RPMI7951 (cell line): ENCODE measurements at regions not wholly inside any gene's neighbourhood (a gene's known extent, or its start where the extent isn't known, plus 50 kb on each side); places are given as distances from the start of the nearest gene placed in this dataset.
"Not testable (repeated sequence)": the region's sequence is repeated elsewhere in the genome, so short reads cannot be mapped to it uniquely, and the experiment has no call there.

Source experiments
- DNase-seq: peaks from one replicate; pipeline ENCODE4 v3.0.0-alpha.2; 2012; ENCODE audit warnings: low read depth

DNA sequence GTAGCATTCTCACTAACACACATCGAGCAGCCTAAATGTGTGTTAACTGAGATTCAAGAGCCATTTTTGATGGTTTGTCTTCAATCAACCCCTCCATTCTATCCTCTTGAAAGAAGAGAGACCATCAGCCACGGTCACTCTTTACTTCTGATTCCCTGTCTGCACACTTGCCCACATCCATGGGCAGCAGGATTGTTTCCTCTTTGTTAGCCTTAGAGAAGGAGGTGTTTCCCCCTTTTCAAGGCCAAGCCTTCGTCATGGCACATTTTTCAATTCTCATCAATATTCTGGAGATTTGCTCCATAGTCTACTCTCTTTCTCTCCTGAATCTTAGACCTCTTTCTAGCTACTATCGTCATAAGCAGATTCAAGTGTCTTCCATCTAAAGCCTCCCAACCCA is 522.4 kb upstream of the NAALADL2 start:
- no peak for DNase-seq

DNA sequence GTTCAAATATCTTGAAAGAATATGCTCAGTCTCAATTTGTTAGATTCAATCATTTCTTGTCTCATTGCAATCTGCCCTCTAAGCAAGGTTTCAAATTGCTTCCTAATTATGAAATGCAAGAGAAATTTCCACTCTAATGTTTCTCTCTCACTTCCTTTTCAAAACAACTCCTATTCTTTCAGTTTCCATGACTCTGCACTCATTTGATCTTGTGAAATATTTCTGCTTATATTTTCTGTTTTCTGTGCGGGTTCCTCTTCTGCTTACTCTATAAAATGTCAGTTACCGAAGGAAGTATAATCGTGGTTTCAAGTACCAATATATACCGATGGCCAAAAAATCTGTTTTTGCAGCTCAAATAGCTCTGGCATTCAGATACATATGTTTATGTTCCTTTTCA is 521.9 kb upstream of the NAALADL2 start:
- DNase-seq = no peak

DNA sequence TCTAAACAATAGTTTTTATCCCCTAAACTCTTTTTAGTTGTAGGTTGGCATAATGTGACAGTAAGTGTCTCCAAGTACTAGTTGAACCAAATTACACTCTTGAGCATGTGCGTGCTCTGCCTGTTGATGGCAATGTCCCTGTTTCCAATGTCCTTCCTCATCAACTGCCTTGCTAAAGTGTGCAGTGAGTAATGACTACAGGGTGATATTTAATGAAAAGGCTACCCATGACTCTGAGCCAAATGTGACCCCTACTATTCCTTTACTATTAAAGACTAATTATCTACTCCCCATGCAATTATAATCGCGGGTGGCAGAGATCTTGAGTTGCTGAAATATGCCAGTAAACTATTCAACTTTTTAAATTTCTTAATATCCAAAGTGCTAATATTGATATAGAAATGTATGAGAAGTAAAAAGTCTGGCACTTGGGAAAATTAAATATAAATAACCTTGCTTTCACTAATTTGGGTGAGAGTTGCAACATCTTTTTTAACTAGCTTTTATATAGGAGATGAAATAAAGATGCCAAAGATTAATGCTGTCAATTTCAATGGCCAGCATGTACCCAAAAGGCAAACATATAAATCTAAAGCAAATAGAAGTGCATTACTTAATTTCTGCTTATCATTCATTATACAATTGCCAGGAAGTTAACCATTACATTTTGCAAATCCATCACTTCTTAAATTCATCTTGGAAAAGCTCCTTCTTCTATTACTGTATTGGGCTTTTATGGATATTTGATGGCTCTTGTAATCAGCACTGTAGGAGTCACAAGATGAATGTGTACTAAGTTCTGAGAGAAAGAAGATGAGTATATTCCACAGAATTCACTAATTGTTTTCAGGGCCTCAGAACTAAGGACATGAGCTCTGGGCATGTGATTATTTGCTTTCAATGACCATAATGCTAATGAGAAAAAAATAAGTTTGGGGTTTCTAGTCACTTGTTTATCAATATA is 518.2 kb upstream of the NAALADL2 start:
- no peak for DNase-seq

DNA sequence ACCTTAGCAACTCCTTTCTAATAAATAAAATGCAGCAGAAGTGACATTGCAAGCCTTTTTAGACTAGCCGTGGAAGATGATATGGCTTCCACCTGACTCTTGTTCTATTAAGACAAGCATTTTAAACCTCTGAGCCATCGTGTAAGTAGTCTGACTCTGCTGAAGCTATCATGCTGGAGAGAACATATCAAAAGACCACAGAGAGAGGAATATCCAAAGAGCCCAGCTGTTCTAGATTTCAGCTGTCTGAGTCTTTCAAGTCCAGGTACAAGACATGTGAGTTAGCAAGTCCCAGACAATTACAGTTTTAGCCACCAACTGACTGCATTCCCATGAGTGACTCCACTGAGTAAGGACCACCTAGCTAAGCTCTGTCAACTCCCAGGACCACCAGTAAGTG is 517.0 kb upstream of the NAALADL2 start:
- DNase-seq = no peak

DNA sequence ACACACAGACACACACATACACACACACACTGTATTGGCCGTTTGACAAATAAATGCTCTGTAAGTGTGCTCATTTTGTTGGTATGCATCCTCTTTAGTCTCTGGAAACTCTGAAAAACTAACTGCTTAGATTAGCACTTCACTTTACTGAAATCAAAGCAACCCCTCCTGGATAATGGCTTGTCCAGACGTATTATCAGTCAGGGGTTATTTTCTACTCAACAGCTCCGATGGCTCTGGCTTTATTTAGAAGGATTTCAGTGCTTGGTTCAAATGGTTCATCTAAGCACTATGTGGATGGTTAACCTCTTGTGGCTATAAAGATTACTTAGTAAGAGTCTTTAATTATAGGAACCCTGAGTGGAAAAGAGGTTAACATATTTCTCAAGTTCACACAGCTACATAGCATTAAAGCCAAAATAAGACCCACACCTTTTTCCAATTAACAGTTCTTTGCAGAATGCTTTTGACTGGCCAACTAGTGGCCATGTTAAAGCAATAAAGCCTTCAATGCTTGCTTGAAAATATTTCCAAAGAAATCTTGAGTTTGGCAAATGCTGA is 516.1 kb upstream of the NAALADL2 start:
- no peak for DNase-seq

DNA sequence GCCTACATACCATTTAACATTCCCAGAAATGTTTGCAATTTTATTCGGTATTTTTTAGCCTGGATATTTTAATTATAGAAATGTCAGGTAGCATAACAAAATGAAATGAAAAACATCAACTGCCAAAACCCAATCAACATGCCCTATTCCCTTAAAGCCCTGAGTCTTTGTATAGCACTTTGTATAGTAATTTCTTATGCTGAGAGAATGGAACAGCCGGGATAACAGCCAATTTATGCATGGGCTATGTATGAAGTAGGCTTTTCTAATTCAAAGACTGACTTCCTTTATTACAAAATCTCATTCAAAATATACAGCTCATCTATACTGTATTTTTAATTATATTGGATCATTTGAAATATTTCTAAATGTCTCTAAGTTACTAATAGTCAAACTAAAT is 513.0 kb upstream of the NAALADL2 start:
- no peak for DNase-seq

DNA sequence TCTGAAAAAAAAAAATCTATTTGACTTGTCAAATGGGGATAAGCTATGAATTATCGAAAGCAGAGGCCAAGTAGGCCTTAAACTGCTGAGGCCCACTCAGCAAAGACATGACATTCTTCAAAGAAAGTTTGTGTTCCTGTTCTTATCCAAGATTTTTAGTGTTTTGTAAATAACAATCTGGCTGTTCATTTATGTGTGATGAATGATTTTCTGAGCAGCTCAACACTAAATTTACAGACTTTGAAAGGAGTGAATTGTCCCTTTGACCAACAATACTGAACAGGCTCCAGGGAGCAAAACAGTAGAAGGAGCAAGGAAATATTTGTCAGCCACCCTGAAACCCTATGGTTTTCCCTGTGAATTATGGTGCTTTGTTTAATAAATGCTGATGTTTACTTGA is 512.6 kb upstream of the NAALADL2 start:
- DNase-seq = no peak

DNA sequence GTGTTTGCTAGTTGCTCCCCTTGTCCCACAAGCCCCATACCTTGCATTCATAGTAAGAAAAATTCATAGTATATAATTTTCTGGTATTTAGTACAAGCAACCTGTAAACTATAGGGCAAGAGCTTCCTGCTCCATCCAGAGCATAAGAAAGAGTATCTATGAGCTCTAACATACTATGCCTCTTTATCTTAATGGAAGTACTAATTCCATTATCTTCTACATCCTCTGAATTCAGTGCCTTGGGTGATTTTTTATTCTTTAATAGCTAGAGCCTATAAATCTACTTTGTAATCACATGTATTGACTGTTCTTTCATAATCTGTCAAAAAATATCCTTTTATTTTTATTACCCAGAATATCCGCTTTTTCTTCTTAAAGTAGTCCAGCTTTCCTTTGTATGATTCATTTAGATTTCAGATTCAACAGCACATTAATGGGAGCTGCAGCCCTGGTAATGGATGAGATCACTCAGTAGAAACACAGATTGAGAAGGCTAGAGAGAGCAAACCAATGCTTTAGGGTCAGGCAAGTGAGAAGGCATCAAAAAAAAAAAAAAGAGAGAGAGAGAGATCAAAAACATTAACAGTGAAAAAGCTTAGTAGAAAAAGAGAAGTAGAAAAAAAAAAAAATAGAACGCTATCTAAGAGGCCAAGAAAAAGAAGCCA is 511.5 kb upstream of the NAALADL2 start:
- no peak for DNase-seq

DNA sequence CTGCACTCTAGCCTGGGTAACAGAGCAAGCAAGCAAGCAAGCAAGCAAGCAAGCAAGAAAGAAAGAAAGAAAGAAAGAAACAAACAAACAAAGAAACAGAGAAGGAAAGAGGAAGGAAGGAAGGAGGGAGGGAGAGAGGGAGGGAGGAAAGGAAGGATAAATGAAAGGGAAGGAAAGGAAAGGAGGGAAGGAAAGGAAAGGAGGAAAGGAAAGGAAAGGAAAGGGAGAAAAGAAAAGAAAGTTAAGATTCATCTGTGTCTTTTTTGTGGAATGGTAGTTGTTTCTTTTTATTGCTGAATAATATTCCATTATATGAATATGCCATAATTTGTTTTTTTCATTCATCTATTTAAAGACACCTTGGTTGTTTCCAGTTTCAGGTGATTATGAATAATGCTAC is 506.9 kb upstream of the NAALADL2 start:
- no peak for DNase-seq

DNA sequence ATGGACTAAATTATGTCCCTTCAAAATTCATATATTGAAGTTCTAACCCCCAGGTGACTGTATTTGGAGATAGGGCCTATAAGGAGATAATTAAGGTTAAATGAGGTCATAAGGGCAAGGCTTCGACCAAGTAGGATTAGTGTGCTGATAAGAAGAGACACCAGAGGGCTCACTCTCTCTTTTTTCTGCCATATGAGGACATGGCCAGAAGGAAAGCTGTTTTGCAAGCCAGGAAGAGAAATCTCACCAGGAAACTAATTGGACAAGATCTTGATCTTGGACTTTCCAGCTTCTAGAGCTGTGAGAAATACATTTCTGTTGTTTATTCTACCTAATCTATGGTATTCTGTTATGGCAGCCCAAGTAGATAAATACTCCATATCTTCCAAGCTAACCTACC is 503.6 kb upstream of the NAALADL2 start:
- DNase-seq = peak; percentile 20

DNA sequence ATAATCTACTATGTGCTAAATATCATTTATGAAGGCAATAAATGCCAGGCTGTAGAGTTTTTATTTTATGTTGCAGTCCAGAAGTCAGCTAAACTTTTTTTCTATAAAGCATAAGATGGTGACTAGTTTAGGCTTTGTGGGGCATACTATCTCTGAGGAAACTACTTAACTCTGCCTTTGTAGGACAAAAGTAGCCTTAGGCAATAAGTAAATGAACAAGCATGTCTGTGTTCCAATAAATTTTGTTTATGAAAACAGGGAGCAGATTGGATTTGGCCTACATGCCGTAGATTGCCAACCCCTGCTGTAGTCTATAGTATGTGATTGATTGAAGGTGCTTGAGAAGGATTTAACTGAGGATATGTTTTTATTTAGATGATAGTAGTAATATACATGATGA is 502.5 kb upstream of the NAALADL2 start:
- DNase-seq = peak; percentile 13

DNA sequence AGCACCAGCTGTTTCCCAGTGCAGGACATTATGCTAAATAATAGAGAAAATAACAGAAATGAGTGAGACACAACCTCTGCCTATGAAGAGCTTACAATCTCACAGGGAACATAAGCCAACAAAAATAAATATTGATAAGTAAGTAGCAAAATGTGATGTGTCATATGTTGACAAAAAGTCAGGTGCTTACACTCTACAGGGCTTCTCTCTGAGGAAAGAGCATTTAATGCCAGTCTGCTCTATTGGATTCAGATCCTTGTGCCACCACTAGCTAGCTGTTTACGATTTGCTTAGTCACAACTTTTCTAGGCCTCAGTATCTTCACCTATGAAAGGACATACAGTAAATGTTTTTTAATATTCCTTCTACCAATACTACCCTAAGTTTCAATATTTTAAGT is 500.9 kb upstream of the NAALADL2 start:
- DNase-seq = no peak

DNA sequence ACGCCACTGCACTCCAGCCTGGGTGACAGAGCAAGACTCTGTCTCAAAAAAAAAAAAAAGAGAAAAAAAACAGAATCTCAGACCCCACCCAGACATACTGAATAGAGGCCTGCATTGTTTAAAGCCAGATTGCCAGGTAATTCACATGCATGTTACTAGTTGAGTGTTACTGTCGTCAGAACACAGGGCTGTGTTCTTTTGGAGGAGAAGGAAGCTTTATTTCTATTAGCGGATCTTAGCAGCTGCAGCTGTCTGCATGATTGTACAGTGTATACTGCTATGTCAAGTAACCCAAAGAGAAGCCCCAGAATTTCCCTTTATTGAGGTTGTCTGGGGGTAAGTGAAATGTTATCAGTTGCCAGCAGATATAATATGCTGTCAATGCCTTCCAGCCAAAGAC is 496.6 kb upstream of the NAALADL2 start:
- DNase-seq = no peak

DNA sequence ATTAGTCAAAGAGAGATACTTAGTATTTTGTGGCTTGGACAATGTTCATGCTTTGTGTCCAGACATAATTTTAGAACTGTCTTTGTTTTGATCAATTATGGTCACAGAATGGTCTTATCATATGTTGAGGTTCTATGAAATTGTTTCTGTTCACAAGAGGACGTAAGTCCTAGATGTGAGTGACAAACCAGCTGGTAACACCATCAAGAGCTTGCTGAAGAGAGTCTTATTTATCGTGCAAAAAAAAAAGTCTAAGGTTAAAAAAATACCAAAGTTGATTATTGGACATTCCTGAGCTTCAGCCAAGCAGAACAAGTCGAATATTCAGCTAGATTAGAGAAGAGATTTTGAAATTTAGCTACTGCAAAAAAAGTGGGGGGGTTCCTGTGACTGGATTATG is 495.9 kb upstream of the NAALADL2 start:
- no peak for DNase-seq

DNA sequence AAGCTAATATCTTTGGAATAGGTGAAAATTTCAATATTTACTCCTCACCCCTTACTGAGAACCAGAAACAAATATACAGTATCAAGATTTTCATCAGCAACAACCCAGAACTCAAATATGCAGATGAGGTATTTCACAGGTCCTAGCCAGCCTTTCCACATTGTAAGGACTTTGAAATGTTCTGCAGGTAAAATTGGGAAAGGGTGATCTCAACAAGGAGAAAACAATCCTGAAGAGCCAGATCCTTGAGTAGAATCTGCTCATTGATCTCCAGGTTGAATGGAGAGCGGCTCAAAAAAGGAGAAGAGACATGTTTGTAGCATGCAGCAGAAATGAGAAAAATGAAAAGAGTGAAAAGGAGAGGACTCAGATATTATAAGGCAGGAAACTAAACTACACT is 493.3 kb upstream of the NAALADL2 start:
- no peak for DNase-seq

DNA sequence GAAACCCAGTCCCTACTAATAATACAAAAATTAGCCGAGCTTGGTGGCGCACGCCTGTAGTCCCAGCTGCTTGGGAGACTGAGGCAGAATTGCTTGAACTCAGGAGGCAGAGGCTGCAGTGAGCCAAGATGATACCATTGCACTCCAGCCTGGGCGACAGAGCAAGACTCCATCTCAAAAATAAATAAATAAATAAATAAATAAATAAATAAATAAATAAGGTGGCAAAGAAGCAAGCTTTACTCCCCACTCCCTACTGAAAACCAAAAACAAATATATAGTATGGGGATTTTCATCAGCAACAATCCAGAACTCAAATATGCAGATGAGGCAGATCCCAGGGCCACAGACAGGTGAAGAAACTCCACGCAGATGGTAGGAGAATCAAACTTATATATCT is 492.2 kb upstream of the NAALADL2 start:
- DNase-seq = not testable (repeated sequence)

DNA sequence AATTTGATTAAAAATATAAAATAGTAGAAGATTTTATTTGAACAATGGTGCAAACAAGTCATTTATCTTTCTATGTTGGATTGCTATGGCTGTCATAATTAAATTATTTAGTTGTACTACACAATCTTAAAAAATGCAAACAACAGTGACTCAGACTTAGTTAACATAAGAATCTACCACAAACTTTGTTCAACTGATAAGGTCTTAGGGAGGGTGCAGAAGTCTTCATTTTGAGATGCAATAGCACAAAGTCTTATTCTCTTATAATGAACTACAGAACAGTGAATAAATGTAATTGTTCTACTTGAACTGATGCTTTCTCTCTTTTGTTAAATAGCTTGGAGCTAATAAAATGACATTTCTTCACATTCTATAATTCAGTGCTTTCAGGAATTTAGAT is 482.8 kb upstream of the NAALADL2 start:
- no peak for DNase-seq

DNA sequence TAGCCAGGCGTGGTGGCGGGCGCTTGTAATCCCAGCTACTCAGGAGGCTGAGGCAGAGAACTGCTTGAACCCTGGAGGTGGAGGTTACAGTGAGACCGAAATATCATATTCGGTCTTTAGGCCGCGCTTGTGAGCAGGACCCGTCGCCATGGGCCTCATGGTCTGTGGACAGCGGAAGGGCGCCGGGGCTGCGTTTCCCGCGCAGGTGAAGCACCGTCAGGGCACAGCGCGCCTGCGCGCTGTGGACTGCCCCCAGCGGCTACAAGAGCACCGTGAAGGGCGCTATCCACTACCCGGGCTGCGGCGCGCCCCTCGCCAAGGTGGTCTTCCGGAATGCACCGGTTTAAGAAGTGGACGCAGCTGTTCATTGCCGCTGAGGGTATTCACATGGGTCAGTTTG is 482.0 kb upstream of the NAALADL2 start:
- no peak for DNase-seq

DNA sequence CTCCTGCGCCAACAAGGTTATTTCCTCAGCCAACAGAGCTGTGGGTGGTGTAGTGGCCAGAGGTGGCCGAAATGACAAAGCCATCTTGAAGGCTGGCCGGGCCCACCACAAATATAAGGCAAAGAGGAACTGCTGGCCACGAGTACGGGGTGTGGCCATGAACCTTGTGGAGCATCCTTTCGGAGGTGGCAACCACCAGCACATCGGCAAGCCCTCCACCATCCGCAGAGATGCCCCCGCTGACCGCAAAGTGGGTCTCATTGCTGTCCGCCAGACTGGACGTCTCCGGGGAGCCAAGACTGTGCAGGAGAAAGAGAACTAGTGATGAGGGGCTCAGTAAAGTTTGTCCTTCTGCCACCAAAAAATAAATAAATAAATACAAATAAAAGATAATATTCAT is 481.4 kb upstream of the NAALADL2 start:
- no peak for DNase-seq

DNA sequence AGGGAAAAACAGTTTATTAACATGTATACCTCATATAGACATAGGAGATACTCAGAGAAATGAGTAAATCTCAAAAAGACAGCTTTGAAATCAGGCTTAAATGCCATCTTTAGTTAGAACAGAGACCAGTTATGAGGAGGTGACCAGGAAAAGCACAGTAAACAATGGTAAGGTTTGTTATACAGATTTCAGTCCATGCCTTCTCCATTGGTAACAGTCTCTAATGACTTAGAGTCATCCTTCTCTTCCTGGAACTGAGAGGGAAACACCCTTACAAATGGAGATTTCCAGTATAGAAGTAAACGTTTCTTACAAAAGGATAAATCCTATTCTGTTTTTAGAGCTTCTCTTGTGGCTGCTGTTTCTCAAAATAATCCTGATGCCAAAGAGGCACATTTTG is 476.3 kb upstream of the NAALADL2 start:
- no peak for DNase-seq

DNA sequence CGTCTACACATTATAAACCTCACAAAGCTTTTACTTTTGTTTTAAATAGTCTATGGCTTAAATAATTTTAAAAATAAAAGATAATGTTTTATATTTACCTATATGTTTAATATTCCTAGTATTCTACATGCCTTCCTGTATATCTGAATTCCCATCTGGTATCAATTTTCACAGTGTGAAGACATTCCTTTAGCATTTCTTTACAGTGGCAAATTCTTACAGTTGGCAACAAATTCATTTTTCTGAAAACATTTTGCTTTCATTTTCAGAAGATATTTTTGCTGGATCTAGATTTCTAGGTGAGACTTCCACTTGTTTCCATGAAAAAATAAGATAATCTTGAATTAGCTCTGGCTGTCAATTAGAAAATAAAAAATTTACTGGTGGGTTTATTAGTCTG is 471.4 kb upstream of the NAALADL2 start:
- no peak for DNase-seq

DNA sequence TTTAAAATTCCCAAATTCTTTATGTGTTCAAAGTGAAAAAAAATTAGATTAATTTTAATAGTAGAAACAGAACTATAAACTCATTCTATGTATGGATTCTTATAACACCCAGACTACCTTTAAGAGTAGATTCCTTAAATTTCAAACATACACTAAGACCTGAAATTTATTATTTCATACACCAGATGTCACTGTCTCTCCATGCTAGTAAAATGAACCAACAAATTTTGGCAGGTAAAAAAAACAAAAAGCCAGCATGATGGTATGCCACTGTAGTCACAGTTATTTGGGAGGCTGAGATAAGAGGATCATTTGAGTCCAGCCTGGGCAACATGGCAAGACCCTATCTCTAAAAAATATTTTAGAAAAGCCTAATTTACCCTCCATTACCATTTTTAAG is 461.3 kb upstream of the NAALADL2 start:
- peak; percentile 6 for DNase-seq

DNA sequence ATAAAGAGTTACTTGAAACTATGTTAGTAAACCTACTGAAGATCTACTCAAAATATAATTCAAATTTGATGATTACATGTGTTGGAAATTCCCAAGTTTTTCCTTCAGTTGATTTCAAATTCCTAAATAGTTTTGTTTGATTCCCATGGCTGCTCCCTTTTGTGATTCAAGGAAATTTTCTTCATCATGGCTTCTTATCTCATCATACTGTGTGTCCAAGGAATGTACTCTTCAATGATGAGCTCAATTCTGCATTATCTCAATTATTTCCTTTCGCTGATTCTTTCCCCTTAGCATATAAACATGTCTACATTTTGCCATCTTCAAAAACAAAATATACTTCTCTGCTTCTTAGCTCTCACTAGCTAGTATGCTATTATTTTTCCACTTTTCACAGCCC is 460.4 kb upstream of the NAALADL2 start:
- no peak for DNase-seq
